ENCODE measurements at regions not wholly inside any gene's neighbourhood (a gene's known extent, or its start where the extent isn't known, plus 50 kb on each side); places are given as distances from the start of the nearest gene placed in this dataset.
"Not testable (repeated sequence)": the region's sequence is repeated elsewhere in the genome, so short reads cannot be mapped to it uniquely, and the experiment has no call there.

DNA sequence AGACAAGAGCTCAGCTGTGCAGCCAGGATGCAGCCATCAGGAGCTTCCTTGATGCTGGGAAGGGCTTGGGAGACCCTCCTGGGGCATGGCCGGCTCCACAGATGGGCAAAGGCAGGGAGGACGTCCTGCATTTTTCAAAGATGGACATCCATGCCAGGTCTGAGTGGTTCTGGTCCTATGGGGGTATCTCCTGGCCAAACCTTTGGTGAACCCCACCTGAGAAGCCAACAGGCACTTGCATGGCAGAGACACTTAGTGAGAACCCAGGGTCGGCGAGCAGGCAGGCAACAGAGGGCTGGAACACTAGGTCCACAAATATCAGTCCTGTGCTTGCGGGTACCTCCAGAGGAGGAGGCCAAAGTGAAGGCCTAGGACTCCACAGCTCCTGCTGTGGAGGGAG is 70.0 kb downstream of the KCTD15 start:
- no peak for DNase-seq (ENCODE audit: low read depth)

DNA sequence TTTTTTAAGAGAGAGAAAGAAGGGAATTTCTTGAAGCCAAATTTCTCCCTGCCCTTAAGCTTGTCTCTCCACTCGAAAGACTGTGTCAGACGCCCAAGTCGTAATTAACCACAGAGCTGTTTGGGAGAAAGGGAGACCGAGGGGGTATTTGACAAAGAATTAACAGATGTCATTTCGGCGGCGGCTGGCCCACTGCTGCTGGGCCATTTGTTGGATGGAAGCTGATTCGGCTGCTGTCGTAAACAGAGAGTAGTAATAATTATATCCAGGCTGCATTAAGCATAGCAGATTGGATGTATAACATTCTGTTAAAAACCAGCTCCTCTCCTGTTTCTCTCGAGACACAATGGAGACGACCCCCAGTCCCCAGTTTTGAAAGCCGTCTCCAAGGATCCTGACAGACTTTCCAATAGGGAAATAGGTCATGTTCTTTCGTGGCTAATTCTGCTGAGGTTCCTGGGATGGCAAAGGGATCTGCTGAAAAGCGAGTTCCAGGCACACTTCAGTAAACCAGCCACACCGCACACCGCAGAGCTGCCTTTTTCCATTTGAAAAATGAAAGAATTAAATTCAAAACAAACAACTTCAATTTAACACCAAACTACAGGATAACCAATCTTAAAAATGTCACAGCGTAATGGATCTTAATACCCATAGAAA is 71.5 kb downstream of the KCTD15 start:
- no peak for DNase-seq (ENCODE audit: low read depth)

DNA sequence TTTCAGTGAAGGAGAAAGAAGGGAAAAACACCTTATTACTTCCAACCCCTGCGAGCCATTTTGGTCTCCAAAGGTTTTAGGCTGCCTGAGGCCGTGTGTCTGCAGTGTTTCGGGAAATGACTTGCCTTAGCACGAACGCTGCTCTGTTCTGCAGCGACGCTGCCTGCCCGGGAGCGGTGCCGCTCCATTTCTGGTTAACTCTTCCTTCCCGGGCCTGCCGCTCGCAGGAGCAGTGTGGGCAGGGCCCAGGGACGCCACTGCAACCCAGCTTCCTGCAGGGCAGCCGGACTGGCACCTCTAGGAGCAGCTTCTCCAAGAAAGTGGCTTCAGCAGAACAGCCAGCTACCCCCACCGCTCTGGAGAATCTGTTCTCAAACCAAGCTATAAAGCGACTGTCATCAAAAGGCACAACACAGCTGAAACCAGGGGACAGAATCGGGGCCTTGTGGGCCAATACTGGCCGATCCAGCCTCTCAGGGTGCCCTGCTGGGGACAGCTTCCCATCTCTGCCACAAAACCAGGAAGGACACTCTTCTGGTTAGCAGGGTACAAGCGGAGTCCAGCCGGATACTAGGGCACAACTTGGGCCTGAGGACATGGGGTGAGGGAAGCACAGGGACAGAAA is 72.2 kb downstream of the KCTD15 start:
- DNase-seq (ENCODE audit: low read depth): no peak

DNA sequence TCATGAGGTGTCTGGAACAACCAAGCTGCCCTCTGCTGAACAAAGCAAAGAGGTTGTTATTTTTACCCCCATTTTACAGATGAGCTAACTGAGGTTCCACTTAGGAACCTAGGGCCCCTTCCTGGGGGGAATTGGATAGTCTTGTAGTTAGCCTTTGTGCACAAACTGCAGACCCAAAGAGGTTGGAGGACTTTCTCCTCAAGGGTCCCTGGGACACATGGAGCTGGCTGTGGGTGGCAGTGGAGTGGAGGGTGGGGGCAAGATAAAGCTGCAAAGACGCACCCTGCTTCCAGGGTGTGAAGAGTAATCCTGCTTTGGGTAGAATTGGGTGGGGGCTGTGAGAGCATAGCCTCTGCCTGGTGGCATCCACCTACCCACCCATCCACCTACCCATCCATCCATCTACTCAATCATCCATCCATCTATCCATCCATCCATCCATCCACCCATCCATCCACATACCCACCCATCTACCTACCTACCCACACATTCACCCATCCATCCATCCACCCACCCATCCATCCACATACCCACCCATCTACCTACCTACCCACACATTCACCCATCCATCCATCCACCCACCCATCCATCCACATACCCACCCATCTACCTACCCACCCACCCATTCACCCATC is 73.7 kb downstream of the KCTD15 start:
- not testable (repeated sequence) for DNase-seq (ENCODE audit: low read depth)

DNA sequence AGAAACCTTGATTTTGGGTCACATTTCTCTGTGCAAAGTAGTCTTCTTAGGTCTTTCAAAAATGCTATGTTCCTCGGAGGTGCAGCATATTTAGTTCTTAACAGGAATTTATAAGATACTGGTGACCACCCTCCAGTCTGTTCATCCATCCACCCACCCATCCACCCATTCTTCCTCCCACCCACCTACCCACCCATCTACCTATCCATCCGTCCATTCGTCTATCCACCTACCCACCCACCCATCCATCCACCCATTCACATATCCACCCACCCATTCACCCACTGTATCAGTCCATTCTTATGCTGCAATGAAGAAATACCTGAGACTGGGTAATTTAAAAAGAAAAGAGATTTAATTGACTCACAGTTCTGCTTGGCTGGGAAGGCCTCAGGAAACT is 74.9 kb downstream of the KCTD15 start:
- DNase-seq (ENCODE audit: low read depth): no peak

DNA sequence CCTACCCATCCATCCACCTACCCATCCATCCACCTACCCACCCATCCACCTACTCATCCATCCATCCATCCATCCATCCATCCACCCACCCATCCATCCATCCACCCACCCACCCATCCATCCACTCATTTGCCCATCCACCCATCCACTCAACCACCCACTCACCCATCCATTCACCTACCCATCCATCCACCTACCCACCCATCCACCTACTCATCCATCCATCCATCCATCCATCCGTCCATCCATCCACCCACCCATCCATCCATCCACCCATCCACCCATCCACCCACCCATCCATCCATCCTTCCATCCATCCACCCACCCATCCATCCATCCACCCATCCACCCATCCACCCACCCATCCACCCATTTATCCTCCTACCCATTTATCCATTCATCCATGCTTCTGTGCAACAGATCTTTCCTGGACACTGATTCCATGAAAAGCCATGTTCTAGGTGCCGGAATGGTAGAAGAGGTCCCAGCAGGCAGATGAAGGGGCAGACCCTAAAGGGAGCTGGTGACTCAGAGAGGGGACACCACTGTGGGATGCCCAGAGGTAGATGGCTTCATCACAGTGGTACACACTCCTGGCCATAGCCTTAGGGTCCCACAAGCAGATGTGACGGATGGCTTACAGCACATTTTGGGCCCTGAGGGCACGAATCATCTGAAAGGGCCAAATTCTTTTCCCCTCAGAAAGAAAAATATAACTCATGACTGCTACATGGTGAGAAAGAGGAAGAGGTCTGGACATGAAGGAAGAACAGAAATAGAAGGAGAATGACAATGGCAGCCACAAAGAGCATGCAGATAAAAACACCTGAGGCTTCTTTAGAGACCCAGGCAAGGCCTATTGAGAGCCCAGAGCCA is 76.0 kb downstream of the KCTD15 start:
- DNase-seq (ENCODE audit: low read depth): no peak

DNA sequence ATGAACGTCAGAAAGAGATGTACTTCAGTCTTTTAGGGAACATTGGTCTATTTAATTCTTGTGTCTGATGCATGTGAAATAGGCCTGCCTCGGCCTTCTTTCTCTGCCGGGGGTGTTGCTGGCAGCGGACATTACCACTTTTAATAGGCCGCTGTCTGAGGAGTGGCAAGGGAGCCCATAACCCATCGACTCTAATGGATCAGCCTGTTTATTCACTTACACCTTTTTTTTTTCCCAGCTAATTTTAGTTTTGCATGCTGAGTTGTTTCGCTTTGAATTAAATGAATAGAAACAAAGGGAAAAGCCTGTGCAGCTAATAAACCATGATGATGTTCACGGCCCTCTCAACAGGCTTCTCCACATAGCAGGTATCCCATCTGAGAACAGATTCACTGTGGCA is 78.4 kb downstream of the KCTD15 start:
- no peak for DNase-seq (ENCODE audit: low read depth)

DNA sequence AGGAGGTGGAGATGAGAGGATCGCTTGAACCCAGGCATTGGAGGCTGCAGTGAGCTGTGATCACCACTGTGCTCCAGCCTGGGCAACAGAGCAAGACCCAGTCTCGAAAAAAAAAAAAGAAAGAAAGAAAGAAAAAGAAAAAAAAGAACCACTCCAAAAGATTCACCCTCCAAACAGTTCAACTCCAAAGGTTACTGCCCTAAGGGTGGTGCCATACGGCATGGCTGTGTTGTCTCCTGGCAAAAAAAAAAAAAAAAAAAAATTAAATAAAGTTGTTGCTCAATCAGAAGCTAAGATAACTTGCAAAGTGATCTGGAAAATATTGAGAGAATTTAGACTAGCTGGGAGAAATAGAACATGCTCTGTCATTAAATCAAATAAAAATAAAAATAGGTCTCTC is 79.5 kb downstream of the KCTD15 start:
- DNase-seq (ENCODE audit: low read depth): no peak

DNA sequence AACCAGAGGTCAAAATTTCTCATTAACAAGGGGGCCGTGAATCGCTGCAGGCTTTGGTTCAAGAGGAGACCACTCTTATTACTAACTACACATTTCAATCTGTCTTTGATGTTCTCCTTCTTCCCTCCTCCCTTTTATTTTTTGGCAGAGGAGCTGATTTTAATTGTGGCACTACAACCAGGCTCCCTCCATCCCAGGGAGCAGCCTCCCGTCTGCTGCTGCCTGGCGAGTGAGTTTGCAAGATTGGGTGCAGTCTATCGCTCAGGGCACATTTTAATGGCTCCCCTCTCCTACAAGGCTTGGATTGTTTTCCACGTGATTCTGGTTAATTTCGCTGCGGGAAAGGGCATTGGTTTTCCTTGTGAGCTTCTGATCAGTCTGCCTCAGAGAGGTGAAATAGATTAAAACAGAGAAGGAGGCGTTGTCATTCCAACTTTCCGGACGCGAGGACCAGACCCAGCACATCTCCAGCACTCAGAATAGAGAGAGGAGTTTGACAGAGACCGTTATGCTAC is 81.4 kb downstream of the KCTD15 start:
- no peak for DNase-seq (ENCODE audit: low read depth)

DNA sequence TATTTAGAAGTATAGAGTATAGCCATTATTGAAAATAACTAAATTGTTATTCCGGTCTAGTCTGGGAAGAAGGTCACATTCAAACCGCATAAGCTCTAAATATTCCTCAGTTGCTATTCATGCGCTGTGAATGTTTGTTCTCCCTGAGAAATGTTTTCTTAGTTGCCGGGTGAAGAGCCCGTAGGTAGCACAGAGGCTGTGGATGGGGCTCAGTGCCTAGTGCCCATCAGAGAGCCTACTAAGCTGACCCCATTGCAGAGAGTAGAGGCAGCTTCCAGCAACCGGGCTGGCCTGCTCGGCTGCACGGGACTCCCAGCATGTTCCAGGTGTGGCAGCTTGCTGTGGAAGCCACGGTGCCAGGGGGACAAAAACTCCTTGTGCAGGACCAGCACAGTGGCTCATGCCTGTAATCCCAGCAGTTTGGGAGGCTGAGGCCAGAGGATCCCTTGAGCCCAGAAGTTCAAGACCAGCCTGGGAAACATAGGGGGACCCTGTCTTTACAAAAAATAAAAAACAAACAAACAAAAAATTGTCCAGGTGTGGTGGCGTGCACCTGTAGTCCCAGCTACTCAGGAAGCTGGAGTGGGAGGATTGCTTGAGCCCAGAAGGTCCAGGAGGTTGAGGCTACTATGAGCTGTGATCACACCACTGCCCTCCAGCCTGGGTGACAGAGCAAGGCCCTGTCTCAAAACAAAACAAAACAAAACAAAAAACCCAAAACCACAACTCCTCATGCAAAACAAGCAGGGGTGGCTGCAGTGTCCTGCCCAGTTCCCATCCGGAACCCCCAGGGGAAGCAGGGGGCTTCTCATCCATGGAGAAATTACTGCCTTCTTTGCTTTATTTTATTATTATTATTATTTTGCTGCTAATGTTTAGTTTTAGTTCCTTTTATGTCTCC is 82.5 kb downstream of the KCTD15 start:
- DNase-seq (ENCODE audit: low read depth): no peak

DNA sequence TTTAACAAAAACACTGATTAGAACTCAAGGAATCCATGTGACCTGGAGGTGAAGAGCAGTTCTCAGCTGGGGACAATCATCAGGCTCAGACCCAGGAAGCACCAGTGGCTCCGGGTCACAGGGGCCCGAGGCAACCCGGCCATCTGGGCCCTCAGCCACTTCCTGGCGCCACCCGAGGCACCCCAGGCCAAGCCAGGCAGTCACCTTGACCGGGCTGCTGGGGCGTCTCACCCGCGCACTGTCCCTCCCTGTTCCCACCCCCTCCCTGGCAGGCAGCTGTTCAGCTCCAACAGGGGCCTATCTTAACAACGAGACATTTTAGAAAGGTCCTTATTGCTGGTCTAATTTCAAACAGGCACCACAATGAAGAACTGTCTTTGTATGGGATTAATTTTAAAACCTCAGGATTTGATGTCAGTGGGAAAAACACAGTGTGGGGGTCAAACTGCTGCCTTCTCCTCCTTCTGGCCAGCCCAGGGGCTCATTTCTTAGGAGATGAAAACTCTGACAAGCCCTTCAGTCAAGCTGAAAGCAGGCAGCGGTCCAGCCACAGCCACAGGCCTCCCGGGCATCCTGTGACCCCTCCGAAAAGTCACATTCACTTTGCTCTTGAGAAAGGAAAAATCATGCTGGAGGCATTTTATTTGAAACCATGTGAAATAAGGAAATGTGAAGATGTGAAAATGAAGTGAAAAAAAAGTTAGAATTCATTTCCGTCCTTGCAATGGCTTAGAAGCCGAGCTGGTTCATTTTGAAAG is 83.3 kb downstream of the KCTD15 start:
- DNase-seq (ENCODE audit: low read depth): no peak

DNA sequence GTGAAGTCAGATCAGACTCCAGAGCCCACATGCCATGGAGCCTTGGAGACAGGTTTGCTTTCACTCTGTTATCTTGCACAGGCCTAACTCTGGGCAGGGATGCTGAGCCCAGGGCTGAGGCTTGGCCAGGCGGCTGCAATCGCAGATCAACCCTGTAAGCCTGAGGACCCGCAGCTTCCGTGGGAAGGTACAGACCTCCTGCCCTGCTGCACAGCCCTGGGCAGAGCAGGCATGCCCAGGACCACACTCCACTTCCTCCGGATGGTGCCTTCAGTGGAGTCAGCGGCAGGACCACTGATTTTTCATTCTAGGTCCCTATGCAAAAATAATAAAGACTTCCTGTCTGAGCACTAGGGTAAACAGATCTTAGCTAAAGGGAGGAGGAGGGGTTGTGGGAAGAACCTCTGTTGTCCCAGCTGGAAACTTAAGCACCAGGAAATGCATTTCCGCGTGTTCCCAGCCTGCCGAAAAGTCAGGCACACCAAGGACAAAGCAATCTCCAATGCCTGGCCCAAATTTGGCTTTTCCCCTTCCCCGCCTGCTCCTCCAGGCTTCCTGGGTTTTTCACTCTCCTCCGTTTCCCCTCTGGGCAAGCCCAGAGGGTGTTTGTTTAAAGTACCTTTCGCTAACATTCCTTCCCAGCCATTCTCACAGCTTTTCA is 87.3 kb downstream of the KCTD15 start:
- no peak for DNase-seq (ENCODE audit: low read depth)

DNA sequence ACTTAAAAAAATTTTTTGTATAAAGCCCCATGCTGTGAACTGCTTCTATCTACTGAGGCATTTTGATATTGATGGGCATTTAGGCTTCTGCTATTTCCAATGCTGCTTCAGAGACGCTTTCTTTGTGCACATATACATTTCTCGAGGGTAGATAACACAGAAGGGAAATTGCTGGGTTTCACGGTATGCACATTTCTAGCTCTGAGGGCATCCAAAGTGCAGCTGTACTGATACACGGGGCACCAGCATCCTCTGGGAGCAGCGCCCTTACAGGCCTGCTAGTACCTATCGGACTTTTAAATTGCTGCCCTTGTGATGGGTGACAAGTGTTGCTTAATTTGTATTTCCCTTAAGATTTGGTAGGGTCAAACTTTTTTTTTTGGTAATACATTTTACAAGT is 88.6 kb downstream of the KCTD15 start:
- DNase-seq (ENCODE audit: low read depth): no peak

DNA sequence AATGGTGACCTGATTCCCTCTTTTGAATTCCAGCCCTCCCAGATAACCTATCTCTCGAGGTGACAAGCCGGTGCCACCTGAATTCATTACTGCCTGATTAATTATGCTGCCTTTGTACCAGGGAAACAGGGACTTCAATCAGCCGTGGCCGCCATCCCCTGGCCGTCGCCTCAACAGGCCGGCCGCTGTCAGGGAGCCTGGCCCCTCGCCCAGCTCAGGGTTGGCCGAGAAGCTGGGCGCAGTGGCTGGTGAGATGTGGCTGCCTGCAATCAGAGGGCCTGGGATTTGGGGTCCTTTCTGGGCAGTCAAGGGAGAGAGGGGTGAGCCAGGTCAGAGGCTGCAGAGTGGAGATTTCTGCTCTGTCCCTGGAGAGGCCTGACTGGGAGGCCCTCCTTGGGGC is 91.2 kb downstream of the KCTD15 start:
- DNase-seq (ENCODE audit: low read depth): no peak

DNA sequence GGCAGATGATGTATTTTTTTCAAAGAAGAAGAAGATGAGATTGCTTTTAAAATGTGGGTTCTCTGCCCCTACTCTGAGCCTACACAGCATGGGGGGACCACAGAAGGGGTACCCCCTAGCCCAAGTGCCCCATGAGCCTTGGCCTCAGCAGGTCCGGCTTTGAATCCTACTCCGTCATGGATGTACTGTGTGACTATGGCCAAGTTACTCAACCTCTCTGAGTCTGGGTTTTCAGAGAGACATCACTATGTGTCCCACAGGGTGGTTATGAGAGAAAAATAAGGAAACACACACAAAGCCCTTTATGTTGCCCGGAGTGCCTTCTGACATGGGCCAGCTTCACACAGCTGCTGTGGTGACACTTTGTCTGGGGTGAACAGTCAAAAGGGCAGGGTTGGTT is 92.0 kb downstream of the KCTD15 start:
- no peak for DNase-seq (ENCODE audit: low read depth)

DNA sequence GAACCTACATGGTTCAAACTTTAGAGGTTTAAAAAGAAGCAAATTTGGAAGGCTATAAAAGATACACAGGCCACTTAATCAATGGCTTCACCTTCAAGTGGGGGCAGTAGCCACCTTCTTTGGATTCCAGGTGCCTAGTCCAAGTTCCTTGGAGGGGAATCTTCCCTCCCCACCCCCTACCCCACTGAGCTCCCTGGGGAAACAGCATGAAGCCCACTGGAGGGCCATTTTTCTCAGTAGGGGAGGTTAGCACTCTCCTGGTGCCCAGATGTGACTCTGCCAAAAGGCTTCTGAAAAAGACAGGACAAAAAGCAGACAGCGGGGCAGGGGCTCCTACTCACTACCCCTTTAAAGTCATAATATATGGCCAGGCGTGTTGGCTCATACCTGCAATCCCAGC is 93.9 kb downstream of the KCTD15 start:
- DNase-seq (ENCODE audit: low read depth): no peak

DNA sequence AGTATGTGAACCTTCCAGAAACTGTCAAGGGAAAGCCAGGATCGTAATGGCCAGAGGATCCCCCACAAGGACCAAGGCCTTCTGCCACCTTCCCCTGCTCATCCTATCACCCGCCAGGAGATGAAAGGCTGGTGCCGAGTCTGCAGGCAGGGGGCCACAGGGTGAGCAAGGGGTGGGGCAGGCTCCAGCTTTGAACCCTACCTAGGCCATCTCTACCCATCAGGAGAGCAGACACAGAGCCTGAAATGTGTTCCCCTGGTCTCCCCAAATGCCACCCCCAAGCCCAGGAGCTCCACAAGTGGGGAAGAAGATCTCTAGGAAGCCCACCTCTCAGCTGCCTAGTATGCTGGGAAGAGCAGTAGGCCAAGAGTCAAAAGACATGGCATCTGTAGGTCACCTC is 95.1 kb downstream of the KCTD15 start:
- no peak for DNase-seq (ENCODE audit: low read depth)

DNA sequence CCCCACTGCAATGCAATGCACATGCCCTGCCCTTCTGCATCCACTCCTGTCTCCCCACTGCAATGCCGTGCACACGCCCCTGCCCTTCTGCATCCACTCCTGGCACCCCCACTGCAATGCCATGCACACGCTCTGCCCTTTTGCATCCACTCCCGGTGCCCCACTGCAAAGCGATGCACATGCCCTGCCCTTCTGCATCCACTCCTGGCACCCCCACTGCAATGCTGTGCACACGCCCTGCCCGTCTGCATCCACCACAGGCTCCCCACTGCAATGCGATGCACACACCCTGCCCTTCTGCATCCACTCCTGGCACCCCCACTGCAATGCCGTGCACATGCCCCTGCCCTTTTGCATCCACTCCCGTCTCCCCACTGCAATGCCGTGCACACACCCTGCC is 98.1 kb downstream of the KCTD15 start:
- no peak for DNase-seq (ENCODE audit: low read depth)

DNA sequence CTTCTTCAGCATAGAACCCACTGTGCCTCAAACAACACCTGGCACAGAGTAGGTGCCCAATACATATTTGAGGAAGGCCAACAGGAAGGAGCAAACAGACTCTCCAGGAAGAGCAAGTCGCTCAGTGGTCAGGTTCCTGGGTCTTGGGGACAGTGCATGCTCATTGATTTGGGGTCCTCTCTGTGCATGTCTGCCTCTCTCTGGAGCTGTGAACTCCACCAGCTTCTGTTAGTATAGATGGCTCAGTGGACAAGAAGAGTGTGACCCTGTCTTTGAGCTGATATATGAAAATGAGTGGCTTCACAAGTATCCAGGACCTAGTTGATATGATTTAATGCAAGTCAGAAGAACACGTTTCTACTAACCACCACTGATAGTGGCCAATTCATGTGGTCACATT is 98.7 kb downstream of the KCTD15 start:
- DNase-seq (ENCODE audit: low read depth): no peak

DNA sequence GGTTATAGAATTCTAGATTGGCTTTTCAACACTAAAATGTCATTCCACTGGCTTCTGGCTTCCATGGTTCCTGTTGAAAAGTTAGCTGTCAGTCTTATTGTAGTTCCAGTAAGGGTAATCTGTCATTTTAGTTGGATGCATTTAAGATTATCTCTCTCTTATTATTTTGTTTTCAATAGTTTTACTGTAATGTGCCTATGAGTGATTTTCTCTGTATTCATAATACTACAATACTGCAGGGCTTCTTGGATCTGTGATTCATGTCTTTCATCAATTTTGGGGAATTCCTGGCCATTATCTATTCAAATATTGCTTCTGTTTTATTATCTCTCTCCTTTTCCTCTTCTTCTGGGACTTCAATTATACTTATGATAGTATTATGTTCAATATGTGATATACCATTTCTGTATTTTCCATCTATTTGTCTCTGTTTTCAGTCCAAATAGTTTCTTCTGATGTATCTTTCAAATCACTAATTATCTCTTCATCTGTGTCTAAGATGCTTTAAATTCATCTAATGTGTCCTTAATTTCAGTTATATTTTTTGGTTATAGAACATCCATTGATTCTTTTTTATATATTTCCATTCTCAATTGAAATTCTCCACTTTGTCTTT is 101.5 kb downstream of the KCTD15 start:
- no peak for DNase-seq (ENCODE audit: low read depth)
